ENCODE measurements at regions not wholly inside any gene's neighbourhood (a gene's known extent, or its start where the extent isn't known, plus 50 kb on each side); places are given as distances from the start of the nearest gene placed in this dataset.

GRCh38 chr4:138756519-138756918, 259.1 kb upstream of the NOCT start:
- no peak for DNase-seq (ENCODE audit: low read depth)

- no peak for DNase-seq (ENCODE audit: low read depth)
These were observed 264.3 kb upstream of the NOCT start for GRCh38 chr4:138751309-138751708.

- no peak for DNase-seq (ENCODE audit: low read depth)
These were observed 266.3 kb upstream of the NOCT start for GRCh38 chr4:138749303-138749702.

GRCh38 chr4:138741766-138742377, 273.7 kb upstream of the NOCT start:
- DNase-seq (ENCODE audit: low read depth), result no peak

GRCh38 chr4:138740816-138741745, 274.5 kb upstream of the NOCT start:
- no peak for DNase-seq (ENCODE audit: low read depth)

- DNase-seq (ENCODE audit: low read depth), result no peak
These were observed 279.2 kb upstream of the NOCT start for GRCh38 chr4:138736362-138736761.

- DNase-seq (ENCODE audit: low read depth), result no peak
These were observed 280.8 kb upstream of the NOCT start for GRCh38 chr4:138734746-138735145.

- DNase-seq (ENCODE audit: low read depth), result no peak
These were observed 287.0 kb upstream of the NOCT start for GRCh38 chr4:138728566-138728965.

GRCh38 chr4:138727731-138728130, 287.9 kb upstream of the NOCT start:
- no peak for DNase-seq (ENCODE audit: low read depth)

GRCh38 chr4:138724530-138724929, 291.1 kb upstream of the NOCT start:
- no peak for DNase-seq (ENCODE audit: low read depth)

- no peak for DNase-seq (ENCODE audit: low read depth)
These were observed 298.8 kb upstream of the NOCT start for GRCh38 chr4:138716559-138717335.

- no peak for DNase-seq (ENCODE audit: low read depth)
These were observed 305.3 kb upstream of the NOCT start for GRCh38 chr4:138710297-138710696.

- no peak for DNase-seq (ENCODE audit: low read depth)
These were observed 305.7 kb upstream of the NOCT start for GRCh38 chr4:138709859-138710258.

- DNase-seq (ENCODE audit: low read depth), result no peak
These were observed 307.6 kb upstream of the NOCT start for GRCh38 chr4:138707746-138708677.

GRCh38 chr4:138706201-138706600, 309.4 kb upstream of the NOCT start:
- no peak for DNase-seq (ENCODE audit: low read depth)

GRCh38 chr4:138702190-138702824, 313.3 kb upstream of the NOCT start:
- no peak for DNase-seq (ENCODE audit: low read depth)

GRCh38 chr4:138698641-138699040, 316.9 kb upstream of the NOCT start:
- DNase-seq (ENCODE audit: low read depth), result no peak

- DNase-seq (ENCODE audit: low read depth), result no peak
These were observed 317.7 kb upstream of the NOCT start for GRCh38 chr4:138697851-138698250.

GRCh38 chr4:138696771-138697170, 318.8 kb upstream of the NOCT start:
- no peak for DNase-seq (ENCODE audit: low read depth)

- no peak for DNase-seq (ENCODE audit: low read depth)
These were observed 319.5 kb upstream of the NOCT start for GRCh38 chr4:138696058-138696457.

- DNase-seq (ENCODE audit: low read depth), result no peak
These were observed 322.1 kb upstream of the NOCT start for GRCh38 chr4:138693526-138693925.

All from activated T-helper 1 cell treated with Interleukin-2 at 50 U/mL for 16 hours (primary cell).